Testis (tissue), 2 donors: ENCODE measurements at regions not wholly inside any gene's neighbourhood (a gene's known extent, or its start where the extent isn't known, plus 50 kb on each side); places are given as distances from the start of the nearest gene placed in this dataset.
"Not testable (repeated sequence)": the region's sequence is repeated elsewhere in the genome, so short reads cannot be mapped to it uniquely, and the experiment has no call there.

Experiments used
- DNase-seq: peaks from one replicate; pipeline ENCODE4 v3.0.0-alpha.2; 2019
- H3K27ac ChIP-seq, 2 donors: fragments of 200-600 bp; sonication (generic); one replicate each; pipeline ENCODE4 v1.5.1; 2019
- H3K27me3 ChIP-seq: fragments of 200-600 bp; sonication (generic); one replicate; pipeline ENCODE4 v1.5.1; 2019
- H3K36me3 ChIP-seq: fragments of 200-600 bp; sonication (generic); one replicate; pipeline ENCODE4 v1.5.1; 2017; ENCODE audit warnings: low read depth; ENCODE audit errors: missing control alignments
- H3K4me1 ChIP-seq: fragments of 200-600 bp; sonication (generic); one replicate; pipeline ENCODE4 v1.5.1; 2019
- H3K4me3 ChIP-seq, 2 donors: fragments of 200-600 bp; sonication (generic); one replicate each; pipeline ENCODE4 v1.5.1; 2017 to 2019
- H3K9me3 ChIP-seq: fragments of 200-600 bp; sonication (generic); one replicate; pipeline ENCODE4 v1.5.1; 2017
- POLR2A ChIP-seq: fragments of 450-650 bp; IDR thresholded peaks from one replicate; pipeline ENCODE4 v1.6.1; 2017; ENCODE audit warnings: antibody characterized with exemption, mild to moderate bottlenecking, moderate library complexity
- WGBS, 2 donors: methylation state at CpG; one replicate each; pipeline ENCODE4 v1.1.5; 2018; 5-methylcytosine and 5-hydroxymethylcytosine counted together
- intact Hi-C: fragments of 100-400 bp; cut with DNase I; formaldehyde crosslinking; loops from one replicate; pipeline ENCODE4 v1.15.1; 2023; ENCODE audit warnings: low total_unique reads
- TF ChIP-seq, protein P1 (sequence below), 3 experiments: fragments of 450-650 bp in 2 of 3; fragments of 200-600 bp in 1 of 3; sonication (generic) in 1 of 3; IDR thresholded peaks; one replicate each; pipeline ENCODE4 v1.5.1; 2016 to 2019; ENCODE audit warnings: antibody characterized with exemption in 3 of 3, mild to moderate bottlenecking in 2 of 3, moderate library complexity in 1 of 3

DNA sequence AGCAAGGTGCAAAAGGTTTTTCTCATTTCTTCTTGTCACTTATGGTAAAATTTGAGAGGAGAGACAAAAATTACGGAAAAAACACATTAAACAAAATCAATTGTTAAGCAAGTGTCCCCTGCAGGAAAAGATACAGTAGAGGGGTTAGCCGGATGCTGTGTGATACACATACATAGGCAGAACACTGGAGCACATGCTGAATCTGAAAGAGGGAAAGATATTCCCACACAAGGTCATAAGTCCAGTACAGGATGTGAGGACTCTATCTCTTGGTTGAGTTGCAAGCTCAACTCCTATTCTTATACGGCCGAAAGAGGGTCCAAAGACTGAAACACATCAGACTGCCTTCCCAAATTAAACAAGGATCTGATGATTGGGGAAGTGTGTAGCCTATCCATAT is 427.5 kb upstream of the NUDT12 start:
- WGBS, 2 donors: 25 to 36% methylated on average over 4 of the region's 4 CpGs
- Histone ChIP-seq H3K4me1 (no peaks in the 10 kb centered on the region), H3K27ac (no peak overlapping the region), H3K9me3 (no peaks in the 10 kb centered on the region), H3K27me3 (no peaks in the 10 kb centered on the region), H3K36me3 (no peaks in the 10 kb centered on the region), H3K4me3 (no peak overlapping the region)
- no peak for DNase-seq
- intact Hi-C loops: no loop called here
- TF ChIP-seq, protein P1, sequence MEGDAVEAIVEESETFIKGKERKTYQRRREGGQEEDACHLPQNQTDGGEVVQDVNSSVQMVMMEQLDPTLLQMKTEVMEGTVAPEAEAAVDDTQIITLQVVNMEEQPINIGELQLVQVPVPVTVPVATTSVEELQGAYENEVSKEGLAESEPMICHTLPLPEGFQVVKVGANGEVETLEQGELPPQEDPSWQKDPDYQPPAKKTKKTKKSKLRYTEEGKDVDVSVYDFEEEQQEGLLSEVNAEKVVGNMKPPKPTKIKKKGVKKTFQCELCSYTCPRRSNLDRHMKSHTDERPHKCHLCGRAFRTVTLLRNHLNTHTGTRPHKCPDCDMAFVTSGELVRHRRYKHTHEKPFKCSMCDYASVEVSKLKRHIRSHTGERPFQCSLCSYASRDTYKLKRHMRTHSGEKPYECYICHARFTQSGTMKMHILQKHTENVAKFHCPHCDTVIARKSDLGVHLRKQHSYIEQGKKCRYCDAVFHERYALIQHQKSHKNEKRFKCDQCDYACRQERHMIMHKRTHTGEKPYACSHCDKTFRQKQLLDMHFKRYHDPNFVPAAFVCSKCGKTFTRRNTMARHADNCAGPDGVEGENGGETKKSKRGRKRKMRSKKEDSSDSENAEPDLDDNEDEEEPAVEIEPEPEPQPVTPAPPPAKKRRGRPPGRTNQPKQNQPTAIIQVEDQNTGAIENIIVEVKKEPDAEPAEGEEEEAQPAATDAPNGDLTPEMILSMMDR (IDR thresholded peaks at IDR 0.05): no peak
- no peak for TF ChIP-seq POLR2A

DNA sequence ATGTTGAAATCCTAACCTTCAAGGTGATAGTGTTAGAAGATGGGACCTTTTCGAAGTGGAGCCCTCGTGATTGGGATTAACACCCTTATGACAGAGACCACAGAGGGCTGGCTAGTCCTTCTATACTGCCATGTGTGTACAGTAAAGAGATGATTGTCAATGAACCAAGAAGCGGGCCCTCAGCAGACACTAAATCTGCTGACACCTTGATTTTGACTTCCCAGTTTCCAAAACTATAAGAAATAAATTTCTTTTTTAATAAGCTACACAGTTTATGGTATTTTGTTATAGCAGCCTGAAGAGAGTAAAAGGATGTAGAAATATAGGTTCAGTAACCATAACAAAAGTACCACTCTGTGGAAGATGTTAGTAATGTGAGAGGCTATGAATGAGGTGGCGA is 419.0 kb upstream of the NUDT12 start:
- Histone ChIP-seq H3K4me3 (no peak overlapping the region), H3K27me3 (no peaks in the 10 kb centered on the region), H3K9me3 (no peaks in the 10 kb centered on the region), H3K4me1 (no peaks in the 10 kb centered on the region), H3K27ac (no peak overlapping the region), H3K36me3 (no peaks in the 10 kb centered on the region)
- no peak for TF ChIP-seq POLR2A
- intact Hi-C loops: no loop called here
- DNase-seq: no peak
- WGBS, 2 donors: 85% methylated on average over 4 of the region's 4 CpGs

DNA sequence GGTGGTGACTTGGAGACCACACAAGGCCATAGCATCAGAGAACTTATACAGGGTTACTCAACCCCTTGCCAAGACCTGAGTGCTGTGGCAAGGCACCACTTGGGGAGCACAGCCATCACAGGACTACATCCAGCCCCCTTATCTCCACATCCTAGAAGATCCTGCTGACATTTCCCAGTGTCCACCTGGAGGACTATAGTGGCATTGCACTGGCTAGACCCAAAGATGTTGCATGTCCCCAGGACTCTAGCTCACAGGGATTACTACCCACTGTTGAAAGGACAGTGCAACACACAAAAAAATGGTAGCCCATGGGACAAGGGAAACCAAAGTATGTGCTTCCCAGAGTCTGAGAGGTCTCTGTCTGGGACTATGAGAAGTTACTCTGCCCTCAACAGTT is 411.1 kb upstream of the NUDT12 start:
- H3K27me3 ChIP-seq: no peaks in the 10 kb centered on the region
- TF ChIP-seq, protein P1 (IDR thresholded peaks at IDR 0.05): peak in 1 of 3 experiments; percentile 7
- no peak for TF ChIP-seq POLR2A
- DNase-seq: no peak
- H3K27ac ChIP-seq: no peak overlapping the region
- H3K9me3 ChIP-seq: no peaks in the 10 kb centered on the region
- intact Hi-C loops: no loop called here
- H3K4me1 ChIP-seq: no peaks in the 10 kb centered on the region
- H3K36me3 ChIP-seq: no peaks in the 10 kb centered on the region
- no peak overlapping the region for H3K4me3 ChIP-seq

DNA sequence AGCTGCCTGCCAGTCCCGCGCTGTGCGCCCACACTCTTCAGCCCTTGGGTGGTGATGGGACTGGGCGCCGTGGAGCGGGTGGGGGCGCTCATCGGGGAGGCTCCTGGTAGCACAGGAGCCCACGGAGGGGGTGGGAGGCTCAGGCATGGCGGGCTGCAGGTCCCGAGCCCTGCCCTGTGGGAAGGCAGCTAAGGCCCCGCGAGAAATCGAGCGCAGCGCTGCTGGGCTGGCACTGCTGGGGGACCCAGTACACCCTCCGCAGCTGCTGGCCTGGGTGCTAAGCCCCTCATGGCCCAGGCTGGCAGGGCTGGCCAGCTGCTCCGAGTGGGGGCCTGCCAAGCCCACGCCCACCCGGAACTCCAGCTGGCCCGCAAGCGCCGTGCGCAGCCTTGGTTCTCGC is 403.7 kb upstream of the NUDT12 start:
- intact Hi-C loops, H3K9me3 ChIP-seq, H3K27ac ChIP-seq, H3K36me3 ChIP-seq, DNase-seq, H3K4me1 ChIP-seq, H3K4me3 ChIP-seq, H3K27me3 ChIP-seq: not testable (repeated sequence)
- WGBS, 2 donors: 92 to 100% methylated on average over 1 to 25 of the region's 25 CpGs

DNA sequence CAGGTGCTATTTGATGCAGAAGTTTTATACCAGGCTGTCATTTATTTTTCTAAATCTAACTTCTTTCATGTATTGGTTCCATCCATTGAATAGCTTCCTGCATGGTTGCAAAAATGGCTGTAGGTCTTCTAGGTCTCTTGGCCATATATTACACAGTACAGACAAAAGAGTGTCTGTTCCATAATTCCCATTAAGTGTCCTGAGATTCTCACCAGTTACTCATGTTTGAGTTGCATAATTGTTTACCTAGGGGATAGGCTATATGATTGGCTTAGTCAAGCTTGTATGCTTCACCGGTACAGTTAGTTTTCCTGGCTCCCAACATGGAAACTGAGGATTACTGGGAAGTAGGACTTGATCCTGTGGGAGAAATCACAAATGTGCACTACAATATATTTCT is 399.4 kb upstream of the NUDT12 start:
- Histone ChIP-seq H3K36me3 (no peaks in the 10 kb centered on the region), H3K27me3 (no peaks in the 10 kb centered on the region), H3K4me1 (no peaks in the 10 kb centered on the region), H3K27ac (no peak overlapping the region), H3K4me3 (no peak overlapping the region), H3K9me3 (no peaks in the 10 kb centered on the region)
- DNase-seq: no peak
- 97 to 100% methylated on average over 1 of the region's 1 CpG for WGBS, 2 donors
- intact Hi-C loops: no loop called here
- TF ChIP-seq, protein P1 (IDR thresholded peaks at IDR 0.05): no peak
- no peak for TF ChIP-seq POLR2A

DNA sequence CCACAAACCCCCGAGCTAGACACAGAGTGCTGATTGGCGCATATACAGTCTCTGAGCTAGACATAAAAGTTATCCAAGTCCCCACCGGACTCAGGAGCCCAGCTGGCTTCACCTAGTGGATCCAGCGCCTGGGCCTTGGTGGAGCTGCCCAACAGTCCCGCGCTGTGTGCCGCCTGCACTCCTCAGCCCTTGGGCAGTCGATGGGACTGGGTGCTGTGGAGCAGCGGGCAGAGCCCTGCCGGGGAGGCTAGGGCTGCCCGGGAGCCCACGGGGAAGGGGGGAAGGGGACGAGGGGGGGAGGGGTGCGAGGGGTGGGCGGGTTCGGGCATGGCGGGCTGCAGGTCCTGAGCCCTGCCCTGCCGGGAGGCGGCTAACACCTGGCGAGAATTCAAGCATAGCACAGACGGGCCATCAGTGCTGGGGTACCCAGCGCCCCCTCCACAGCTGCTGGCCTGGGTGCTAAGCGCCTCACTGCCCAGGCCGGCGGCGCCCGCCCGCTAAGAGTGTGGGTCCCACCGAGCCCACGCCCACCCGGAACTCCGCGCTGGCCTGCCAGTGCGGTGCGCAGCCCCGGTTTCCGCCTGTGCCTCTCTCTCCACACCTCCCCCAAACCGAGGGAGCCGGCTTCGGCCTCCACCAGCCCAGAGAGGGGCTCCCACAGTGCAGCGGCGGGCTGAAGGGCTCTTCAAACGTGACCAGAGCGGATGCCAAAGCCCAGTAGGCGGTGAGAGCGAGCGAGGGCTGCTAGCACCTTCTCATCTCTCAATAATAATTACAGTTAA is 391.2 kb upstream of the NUDT12 start:
- Histone ChIP-seq H3K36me3 (no peaks in the 10 kb centered on the region), H3K27me3 (no peaks in the 10 kb centered on the region), H3K9me3 (no peaks in the 10 kb centered on the region), H3K4me3 (peak overlapping the region; percentile 32 to 60), H3K27ac (no peak overlapping the region), H3K4me1 (no peaks in the 10 kb centered on the region)
- TF ChIP-seq POLR2A: no peak
- TF ChIP-seq, protein P1 (IDR thresholded peaks at IDR 0.05): no peak
- intact Hi-C loops: no loop called here
- WGBS, 2 donors: 68 to 78% methylated on average over 21 to 47 of the region's 47 CpGs
- DNase-seq: peak; percentile 37
